NCI-H524 treated with DMSO at 0.1 percent for 48 hours (cell line): ENCODE measurements at regions not wholly inside any gene's neighbourhood (a gene's known extent, or its start where the extent isn't known, plus 50 kb on each side); places are given as distances from the start of the nearest gene placed in this dataset.

Experiments used
- DNase-seq: peaks from one replicate; lab custom pipeline; 2025; lab: John Stamatoyannopoulos, UW

GRCh38 chr22:49623176-49623575 is 204.5 kb downstream of the BRD1 start:
- DNase-seq: no peak

GRCh38 chr22:49622241-49623105 is 205.2 kb downstream of the BRD1 start:
- DNase-seq: no peak

GRCh38 chr22:49621601-49622210 is 206.0 kb downstream of the BRD1 start:
- DNase-seq: no peak

GRCh38 chr22:49620666-49621065 is 207.0 kb downstream of the BRD1 start:
- DNase-seq: no peak

DNA sequence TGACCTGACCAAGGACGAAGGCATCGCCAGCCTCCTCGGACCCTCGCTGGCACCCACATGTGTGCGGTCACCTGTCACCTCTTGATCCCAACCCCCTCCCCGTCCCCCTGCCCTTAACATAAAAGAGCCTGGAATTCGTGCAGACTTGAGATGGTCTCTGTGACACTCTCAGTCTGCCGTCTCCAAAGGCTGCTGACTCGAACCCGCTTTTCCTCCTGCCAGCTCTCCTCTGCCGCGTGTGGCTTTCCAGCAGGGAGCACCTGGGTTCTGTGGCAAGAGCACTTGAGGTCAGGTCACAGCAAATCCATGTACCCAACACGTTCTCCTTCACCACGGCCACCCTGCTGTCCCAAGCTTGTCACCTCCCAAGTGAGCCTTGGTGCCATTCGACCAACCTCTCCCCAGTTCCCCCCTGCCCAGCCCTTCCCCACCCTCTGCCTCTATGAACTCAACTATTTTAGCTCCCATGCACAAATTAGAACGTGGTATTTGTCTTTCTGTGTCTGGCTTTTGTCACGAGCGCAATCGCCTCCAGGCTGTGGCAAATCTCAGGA is 207.6 kb downstream of the BRD1 start:
- no peak for DNase-seq

DNA sequence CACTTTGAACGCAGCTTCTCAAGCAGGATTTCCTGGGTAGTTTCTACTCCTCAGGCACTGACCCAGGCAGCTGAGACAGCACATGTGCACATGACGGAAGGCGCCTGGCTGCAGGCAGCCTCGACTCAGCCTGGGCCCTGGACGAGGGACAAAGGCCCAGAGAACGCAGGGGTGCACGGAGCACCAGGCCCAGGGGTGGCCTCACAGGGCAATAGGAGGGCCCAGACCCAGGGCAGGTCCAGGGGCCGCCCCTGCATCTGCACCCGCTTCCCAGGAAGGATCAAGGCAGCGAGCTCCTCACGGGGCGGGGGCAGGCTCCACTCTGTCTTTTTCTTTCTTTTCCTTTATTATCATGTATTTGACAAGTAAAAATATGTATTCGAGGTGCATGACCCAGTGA is 208.4 kb downstream of the BRD1 start:
- no peak for DNase-seq

DNA sequence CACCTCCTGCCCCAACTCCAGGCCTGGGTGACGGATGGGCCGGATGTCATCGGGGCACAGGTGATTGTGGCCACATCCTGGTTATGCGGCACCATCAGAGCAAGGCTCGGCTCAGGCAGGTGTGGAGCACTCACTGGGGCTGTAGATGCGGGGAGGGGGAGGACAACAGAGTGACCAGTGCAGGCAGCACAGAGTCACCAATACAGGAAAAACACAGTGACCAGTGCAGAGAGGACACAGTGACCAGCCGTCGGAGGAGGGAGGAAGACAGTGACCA is 209.1 kb downstream of the BRD1 start:
- no peak for DNase-seq

DNA sequence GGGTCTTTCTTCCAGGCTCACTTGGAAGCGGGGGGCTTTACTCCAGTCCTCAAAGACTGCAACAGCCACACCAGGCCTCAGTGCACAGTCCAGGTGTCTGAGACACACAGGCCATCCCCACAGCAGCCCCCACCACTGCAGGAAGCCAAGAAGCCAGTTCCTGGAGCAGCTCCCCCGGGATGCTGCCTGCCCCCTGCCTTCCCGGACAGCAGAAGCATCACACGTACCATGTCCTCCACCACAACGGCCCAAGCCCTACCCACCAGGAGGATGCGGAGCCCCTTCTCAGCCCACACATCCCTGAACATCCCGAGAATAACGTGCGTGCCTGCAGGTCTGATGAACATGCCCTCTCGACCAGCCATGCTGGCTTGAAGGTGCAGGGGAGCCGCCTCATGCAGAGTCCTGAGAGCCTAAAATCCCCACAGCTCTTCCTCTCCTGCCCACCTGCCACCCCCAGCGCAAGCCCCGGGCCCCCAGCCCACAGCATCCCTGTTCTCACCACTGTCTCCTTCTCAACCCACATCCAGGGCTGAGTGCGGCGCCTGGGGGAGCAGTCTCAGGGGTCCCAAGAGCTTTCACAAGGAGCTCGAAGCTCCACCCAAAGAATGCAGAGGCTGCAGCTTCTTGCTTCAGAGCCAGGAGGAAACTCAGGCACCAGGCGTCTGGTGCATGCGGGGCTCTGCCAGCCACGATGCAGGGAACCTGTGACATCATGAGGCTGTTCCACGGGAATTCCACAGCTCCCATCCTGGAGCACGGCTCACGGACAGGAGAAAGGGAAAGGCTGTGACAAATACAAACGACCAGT is 209.6 kb downstream of the BRD1 start:
- no peak for DNase-seq

DNA sequence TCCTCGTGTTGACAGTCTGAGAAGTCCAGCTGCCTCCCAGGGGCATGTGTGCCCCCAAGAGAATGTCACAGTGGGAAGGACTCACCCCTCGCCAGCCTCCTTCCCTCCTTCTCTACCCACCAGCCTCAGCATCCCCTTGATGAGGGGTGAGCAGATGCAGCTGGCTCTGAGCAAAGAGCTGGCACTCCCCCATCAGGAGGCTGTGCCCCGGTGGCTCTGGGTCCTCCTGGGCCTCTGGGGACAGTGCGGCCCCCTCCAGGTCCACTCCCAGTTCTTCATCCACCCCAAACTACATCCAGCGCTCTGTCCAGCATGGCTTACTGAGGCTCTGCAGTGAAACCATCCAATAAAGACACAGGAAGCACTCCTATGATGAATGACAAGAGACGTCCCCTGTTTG is 210.4 kb downstream of the BRD1 start:
- DNase-seq: no peak

DNA sequence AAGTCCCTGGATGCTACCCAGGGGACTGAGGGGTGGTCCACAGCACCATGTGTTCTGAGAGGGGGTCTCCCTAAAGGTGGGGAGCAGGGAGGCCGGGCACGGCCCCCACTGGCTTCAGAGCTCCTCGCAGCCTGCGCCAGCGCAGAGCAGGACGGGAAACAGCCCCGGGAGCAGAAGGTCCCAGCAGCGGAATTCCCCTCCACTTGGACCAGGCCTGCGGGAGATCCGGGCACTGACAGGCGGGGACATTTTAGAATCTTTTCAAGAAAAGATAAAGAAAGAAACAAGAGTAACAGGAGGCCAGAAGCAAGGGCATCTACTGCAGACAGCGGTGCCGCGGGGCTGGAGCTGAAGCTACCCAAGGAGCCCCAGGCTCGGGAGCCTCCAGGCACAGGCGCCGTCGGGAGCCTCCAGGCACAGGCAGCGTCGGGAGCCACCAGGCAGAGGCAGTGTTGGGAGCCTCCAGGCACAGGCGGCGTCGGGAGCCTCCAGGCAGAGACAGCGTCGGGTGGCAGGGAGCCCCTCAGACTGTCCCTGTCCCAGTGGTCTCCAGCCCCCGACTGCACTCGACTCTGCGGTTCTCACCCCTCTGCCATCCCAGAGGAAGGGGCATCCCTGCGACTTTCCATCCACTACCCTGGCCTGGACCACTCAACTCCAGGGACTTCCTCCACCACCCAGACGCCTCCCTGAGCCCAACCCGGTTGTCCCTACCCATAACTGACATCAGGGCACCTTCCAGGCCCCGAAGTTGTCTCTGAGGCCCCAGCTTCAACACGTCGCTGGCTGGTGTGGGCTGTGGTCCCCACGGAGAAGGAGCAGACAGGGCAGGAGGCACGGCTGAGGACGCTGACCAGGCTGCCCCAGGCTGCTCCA is 211.1 kb downstream of the BRD1 start:
- no peak for DNase-seq

GRCh38 chr22:49614966-49615965 is 212.4 kb downstream of the BRD1 start:
- DNase-seq: no peak

DNA sequence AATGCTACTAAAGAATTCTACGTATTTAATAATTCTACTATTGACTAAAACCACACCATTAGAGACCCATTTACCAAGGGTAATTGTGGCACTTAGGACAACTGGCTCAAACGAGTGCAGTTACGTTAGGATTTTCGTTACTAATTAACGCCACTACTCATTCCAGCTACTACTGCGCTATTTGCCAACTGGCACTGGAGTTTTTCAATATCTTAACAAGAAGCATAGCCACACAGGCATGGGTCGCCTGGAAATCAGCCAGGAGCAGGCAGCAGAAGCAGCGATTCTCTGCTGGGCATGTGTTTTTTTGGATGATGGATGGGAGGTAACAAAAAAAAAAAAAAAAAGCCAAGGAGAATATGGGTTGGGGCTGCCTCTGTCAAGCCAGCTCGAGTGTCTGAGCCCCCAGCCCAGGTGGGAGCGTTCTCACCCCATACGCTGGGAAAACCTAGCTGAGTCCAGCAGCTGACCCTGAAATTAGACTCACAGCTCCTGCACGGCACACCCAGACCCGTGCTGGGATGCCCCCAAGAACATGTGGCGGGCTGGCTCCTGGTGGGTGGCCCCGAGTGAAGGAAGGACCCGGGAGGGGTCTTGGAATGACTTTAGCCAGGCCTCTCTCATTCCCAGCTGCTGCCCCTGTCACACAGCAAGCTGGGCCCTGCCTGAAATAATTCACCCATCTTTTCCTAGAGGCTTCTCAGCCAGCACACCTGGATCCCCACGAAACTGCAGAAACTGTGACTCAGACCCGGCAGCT is 214.0 kb downstream of the BRD1 start:
- DNase-seq: no peak

DNA sequence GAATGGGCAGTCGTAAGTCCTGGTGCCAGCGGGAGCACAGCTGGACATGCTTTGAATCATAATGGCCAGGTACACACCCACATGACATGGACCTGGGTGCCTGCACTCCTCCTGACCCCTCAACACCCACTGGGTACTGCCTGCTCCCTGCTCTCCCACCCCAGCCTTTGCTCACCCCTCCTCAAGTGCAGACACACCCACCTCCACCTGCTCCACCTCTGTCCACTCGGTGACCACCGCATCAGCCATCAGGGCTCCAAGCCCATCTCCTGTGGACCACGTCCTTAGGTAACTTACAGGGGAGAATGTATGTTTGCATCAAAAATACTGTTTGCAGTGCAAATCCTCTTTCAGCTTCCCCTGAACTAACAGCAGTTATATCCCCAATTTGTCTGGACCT is 214.6 kb downstream of the BRD1 start:
- DNase-seq: no peak

DNA sequence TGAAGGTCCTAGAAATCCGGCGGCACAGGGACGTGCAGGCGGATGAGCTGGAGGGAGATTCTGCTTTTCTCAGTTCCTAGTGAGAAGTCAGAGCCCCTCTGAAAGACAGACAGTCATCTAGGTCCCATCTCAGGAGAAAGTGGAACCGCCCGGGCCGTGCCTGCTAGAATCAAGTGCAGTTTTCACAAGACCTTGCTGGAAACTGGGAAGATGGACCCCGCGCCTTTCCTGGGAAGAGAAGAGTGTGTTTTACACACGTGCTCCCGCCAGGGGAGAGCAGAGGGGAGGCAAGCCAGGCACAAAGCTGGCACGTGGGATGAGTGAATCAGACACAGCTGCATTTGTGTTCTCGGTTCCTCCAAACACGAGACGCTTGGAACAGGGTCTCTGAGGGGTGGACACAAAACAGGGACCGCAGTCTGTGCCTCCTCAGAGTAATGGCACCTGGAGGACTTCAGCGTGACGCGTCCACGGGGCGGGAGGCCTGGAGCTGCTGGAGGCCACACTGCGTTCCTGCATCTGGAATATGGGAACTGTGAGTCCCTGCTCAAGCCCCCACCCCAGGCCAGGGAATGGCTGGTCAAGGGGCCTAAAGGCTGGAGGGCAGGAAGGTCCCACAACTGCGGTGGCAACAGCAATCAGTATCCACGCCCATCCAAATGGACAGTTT is 218.3 kb downstream of the BRD1 start:
- DNase-seq: no peak

DNA sequence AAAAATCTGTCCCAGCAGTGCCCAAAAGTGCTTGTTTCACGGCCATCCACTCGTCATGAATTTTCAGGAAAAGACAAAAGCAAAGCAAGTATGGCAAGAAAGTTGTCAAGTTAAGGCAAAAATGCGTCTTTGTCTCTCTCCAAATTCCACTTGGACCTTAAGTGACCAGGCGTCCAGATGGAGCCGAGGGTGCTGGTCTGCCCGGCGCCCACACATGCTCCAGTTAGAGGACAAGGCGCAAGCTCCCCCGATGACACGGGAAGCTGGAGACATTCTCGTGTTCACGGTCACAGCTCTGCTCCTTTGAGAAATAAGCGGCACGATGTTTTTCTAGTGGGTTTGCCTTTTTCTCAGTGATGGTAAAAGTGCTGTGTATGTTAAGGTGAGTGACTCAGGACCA is 219.0 kb downstream of the BRD1 start:
- DNase-seq: no peak

GRCh38 chr22:49608228-49608627 is 219.4 kb downstream of the BRD1 start:
- DNase-seq: no peak

DNA sequence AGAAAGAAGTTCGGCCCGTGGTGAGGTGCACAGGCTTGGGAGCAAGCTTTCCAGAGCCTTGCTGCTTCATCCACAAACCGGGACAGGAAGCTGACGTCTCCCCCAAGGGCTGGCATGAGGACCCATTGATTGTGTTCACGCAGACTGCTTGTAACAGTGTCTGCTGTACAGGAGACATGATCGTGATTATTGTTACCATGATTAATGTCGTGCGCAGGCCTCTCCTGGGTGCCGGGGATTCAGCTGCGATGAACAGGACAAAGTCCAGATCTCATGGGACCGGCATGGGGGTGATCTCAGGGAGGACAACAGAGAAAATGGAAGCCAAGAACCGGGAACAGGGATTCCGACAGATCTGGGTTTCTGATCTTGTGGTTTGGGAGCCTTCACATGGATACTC is 219.9 kb downstream of the BRD1 start:
- DNase-seq: no peak

DNA sequence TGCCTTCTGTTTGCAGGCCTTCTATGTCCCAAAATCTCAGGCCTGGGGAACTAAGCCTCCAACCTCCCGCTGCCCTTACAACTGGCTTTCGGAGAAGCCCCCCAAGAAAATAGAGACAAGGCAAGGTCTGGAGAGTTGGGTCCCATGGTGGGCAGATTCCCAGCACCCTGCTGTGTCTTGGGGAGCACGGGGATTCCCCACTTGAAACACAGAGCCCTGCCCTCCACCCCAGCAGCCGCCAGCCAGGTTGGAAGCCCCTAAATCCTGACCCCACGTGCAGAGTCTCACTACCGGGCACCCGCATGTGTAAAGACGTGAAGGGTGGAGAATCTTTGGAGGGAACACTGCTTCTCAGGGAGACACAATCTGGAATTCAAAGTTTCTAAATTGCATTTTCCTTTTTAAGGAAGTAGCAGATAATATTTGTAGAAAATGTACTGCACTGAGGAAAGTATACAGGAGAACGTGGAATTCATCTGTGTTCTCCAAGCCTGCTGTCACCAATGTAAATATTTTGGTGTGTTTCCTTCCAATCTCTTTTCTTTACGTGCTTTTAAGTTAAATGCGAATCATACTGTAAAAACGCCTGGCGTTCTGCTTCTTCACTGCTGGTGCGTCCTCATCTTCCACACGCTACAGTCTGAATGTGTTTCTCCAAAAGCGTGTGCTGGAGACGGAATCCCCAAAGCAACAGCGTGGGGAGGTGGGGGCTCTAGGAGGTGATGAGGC is 220.9 kb downstream of the BRD1 start:
- no peak for DNase-seq
